Tibial nerve (tissue), 4 donors: ENCODE measurements at regions not wholly inside any gene's neighbourhood (a gene's known extent, or its start where the extent isn't known, plus 50 kb on each side); places are given as distances from the start of the nearest gene placed in this dataset.

Experiments
- CTCF ChIP-seq, 5 experiments: fragments of 200-600 bp in 3 of 5; fragments of 450-650 bp in 2 of 5; sonication (generic) in 3 of 5; IDR thresholded peaks; one replicate each; pipeline ENCODE4 v1.5.1; 2016 to 2019; ENCODE audit warnings: antibody characterized with exemption in 5 of 5, mild to moderate bottlenecking in 3 of 5, moderate library complexity in 2 of 5
- EP300 ChIP-seq, 2 donors: sonication (generic); formaldehyde crosslinking; IDR thresholded peaks; one replicate each; pipeline ENCODE4 v1.6.1; 2017; ENCODE audit warnings: antibody characterized with exemption in 2 of 2, mild to moderate bottlenecking in 1 of 2
- POLR2A ChIP-seq, 2 donors: fragments of 450-650 bp; IDR thresholded peaks; one replicate each; pipeline ENCODE4 v1.6.1; 2017; ENCODE audit warnings: antibody characterized with exemption in 2 of 2, mild to moderate bottlenecking in 2 of 2, moderate library complexity in 2 of 2

- no peak for TF ChIP-seq EP300 (IDR thresholded peaks at IDR 0.05)
- TF ChIP-seq CTCF (IDR thresholded peaks at IDR 0.05), result no peak
- no peak for TF ChIP-seq POLR2A (IDR thresholded peaks at IDR 0.05)
Observed at GRCh38 chr9:88266416-88266815, 121.8 kb upstream of the SPIN1 start.
